Astrocyte (in vitro differentiated cells and primary cell): ENCODE measurements at regions not wholly inside any gene's neighbourhood (a gene's known extent, or its start where the extent isn't known, plus 50 kb on each side); places are given as distances from the start of the nearest gene placed in this dataset.

Source experiments
- DNase-seq: peaks from one replicate; pipeline ENCODE4 v3.0.0-alpha.2; 2010; ENCODE audit warnings: low read depth
- FAIRE-seq: peaks from 2 replicates; lab custom pipeline; 2011; peaks lifted over from hg19 to GRCh38; lab: Jason Lieb, UNC
- H2AFZ ChIP-seq: 2 replicates; pipeline ENCODE4 v1.6.0; 2012; ENCODE audit warnings: low read depth, low read length, inconsistent platforms
- H3K27ac ChIP-seq: 2 replicates; pipeline ENCODE4 v1.5.1; 2011; ENCODE audit warnings: low read depth, low read length, inconsistent platforms
- H3K27me3 ChIP-seq: 2 replicates; pipeline ENCODE4 v1.6.0; 2011; ENCODE audit warnings: low read length, inconsistent platforms; ENCODE audit not compliant: insufficient read depth
- H3K36me3 ChIP-seq: 2 replicates; pipeline ENCODE4 v1.5.1; 2011; ENCODE audit warnings: low read length, inconsistent platforms; ENCODE audit not compliant: insufficient read depth
- H3K4me1 ChIP-seq: 2 replicates; pipeline ENCODE4 v1.5.1; 2011; ENCODE audit warnings: low read length, inconsistent platforms; ENCODE audit not compliant: insufficient read depth
- H3K4me2 ChIP-seq: 2 replicates; pipeline ENCODE4 v1.6.0; 2012; ENCODE audit warnings: low read length, inconsistent platforms
- H3K4me3 ChIP-seq: 2 replicates; pipeline ENCODE4 v1.5.1; 2011; ENCODE audit warnings: low read depth, mild to moderate bottlenecking, low read length, inconsistent platforms; ENCODE audit not compliant: insufficient read depth
- H3K79me2 ChIP-seq: 2 replicates; pipeline ENCODE4 v1.6.0; 2012; ENCODE audit warnings: mild to moderate bottlenecking, low read length, inconsistent platforms; ENCODE audit not compliant: insufficient read depth
- H3K9ac ChIP-seq: 2 replicates; pipeline ENCODE4 v1.6.0; 2012; ENCODE audit warnings: mild to moderate bottlenecking, low read length, inconsistent platforms
- H3K9me3 ChIP-seq: 2 replicates; pipeline ENCODE4 v1.5.1; 2012; ENCODE audit warnings: low read depth, mild to moderate bottlenecking, low read length, inconsistent platforms; ENCODE audit not compliant: insufficient read depth
- H4K20me1 ChIP-seq: 2 replicates; pipeline ENCODE4 v1.6.0; 2012; ENCODE audit warnings: low read length, inconsistent platforms; ENCODE audit not compliant: insufficient read depth
- H3K27ac Mint-ChIP-seq: one replicate; pipeline ENCODE4 v1.8.0; 2021; ENCODE audit warnings: mild to moderate bottlenecking, mixed read lengths; ENCODE audit not compliant: unreplicated experiment
- H3K27me3 Mint-ChIP-seq: one replicate; pipeline ENCODE4 v1.8.0; 2021; ENCODE audit warnings: low read depth, mixed read lengths; ENCODE audit not compliant: unreplicated experiment
- H3K36me3 Mint-ChIP-seq: one replicate; pipeline ENCODE4 v1.8.0; 2021; ENCODE audit warnings: low read depth, mixed read lengths; ENCODE audit not compliant: unreplicated experiment
- H3K4me1 Mint-ChIP-seq: one replicate; pipeline ENCODE4 v1.8.0; 2021; ENCODE audit warnings: low read depth, mixed read lengths; ENCODE audit not compliant: unreplicated experiment
- H3K4me3 Mint-ChIP-seq: one replicate; pipeline ENCODE4 v1.8.0; 2021; ENCODE audit warnings: mild to moderate bottlenecking, moderate library complexity, mixed read lengths; ENCODE audit not compliant: unreplicated experiment
- H3K9me3 Mint-ChIP-seq: one replicate; pipeline ENCODE4 v1.8.0; 2021; ENCODE audit warnings: mild to moderate bottlenecking, mixed read lengths; ENCODE audit not compliant: unreplicated experiment
- EZH2 ChIP-seq: IDR thresholded peaks from 2 replicates; pipeline ENCODE4 v1.6.1; 2012; ENCODE audit warnings: mild to moderate bottlenecking, low read length, inconsistent platforms; ENCODE audit not compliant: insufficient read depth
- TF ChIP-seq, protein P1 (sequence below): IDR thresholded peaks from 2 replicates; pipeline ENCODE4 v1.5.1; 2011; ENCODE audit warnings: low read depth, mild to moderate bottlenecking, inconsistent platforms, low read length, moderate library complexity; ENCODE audit not compliant: insufficient read depth

DNA sequence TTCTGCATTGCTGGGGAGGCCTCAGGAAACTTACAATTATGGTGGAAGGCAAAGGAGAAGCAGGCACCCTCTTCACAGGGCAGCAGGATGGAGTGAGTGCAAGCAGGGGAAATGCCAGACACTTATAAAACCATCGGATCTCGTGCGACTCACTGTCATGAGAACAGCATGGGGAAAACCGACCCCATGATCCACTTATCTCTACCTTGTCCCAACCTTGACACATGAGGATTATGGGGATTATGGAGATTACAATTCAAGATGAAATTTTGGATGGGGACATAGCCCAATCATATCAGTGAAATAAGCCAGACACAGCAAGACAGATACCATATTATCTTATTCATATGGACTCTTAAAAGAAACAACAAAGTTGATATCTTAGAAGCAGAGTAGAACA, 134.9 kb downstream of the C4orf33 start:
- Histone ChIP-seq H3K79me2 (no peaks in the 10 kb centered on the region), H3K4me1 (peaks cover 4% of the 10 kb centered on the region), H3K36me3 (no peaks in the 10 kb centered on the region), H4K20me1 (no peaks in the 10 kb centered on the region), H2AFZ (no peak overlapping the region), H3K27me3 (no peaks in the 10 kb centered on the region), H3K9ac (no peak overlapping the region), H3K9me3 (no peaks in the 10 kb centered on the region), H3K4me2 (no peak overlapping the region), H3K27ac (no peak overlapping the region), H3K4me3 (no peak overlapping the region)
- DNase-seq (no peak), FAIRE-seq (no peak)
- TF ChIP-seq, protein P1, sequence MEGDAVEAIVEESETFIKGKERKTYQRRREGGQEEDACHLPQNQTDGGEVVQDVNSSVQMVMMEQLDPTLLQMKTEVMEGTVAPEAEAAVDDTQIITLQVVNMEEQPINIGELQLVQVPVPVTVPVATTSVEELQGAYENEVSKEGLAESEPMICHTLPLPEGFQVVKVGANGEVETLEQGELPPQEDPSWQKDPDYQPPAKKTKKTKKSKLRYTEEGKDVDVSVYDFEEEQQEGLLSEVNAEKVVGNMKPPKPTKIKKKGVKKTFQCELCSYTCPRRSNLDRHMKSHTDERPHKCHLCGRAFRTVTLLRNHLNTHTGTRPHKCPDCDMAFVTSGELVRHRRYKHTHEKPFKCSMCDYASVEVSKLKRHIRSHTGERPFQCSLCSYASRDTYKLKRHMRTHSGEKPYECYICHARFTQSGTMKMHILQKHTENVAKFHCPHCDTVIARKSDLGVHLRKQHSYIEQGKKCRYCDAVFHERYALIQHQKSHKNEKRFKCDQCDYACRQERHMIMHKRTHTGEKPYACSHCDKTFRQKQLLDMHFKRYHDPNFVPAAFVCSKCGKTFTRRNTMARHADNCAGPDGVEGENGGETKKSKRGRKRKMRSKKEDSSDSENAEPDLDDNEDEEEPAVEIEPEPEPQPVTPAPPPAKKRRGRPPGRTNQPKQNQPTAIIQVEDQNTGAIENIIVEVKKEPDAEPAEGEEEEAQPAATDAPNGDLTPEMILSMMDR: no peak
- TF ChIP-seq EZH2: no peak
- no peaks in the 10 kb centered on the region for H3K36me3 Mint-ChIP-seq
- H3K27me3 Mint-ChIP-seq: no peaks in the 10 kb centered on the region
- H3K4me3 Mint-ChIP-seq: no peak overlapping the region
- no peak overlapping the region for H3K27ac Mint-ChIP-seq
- H3K4me1 Mint-ChIP-seq: peaks cover 13% of the 10 kb centered on the region
- H3K9me3 Mint-ChIP-seq: peaks cover 3% of the 10 kb centered on the region

DNA sequence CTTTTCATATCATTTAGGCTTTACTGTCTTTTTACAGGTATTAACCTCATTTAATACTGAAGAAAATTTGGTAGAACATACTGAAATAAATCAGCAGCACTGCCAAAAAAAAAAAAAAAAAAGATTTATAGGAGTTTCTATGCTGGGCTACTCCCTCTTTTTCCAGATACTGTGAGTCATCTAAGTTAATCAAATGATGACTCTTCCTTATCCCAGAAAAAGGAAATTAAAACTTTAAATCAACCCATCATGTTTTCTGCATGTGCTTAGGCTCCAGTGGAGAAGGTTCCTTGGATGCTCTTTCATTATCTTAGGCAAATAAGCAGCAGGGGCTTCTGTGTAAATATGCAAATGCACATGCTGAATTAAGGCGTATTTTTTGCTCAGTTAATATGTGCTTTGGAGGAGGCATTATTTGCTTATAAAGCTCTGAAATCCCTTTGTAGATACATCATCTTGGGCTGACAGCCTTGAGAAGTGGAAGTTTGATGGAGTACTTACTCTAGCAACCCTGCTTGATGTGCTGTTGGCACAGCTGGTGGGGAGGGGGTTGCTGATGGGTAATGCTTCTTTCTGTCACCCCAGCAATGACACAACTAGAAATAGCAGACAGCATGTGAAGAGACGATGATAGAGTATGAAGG, 136.1 kb downstream of the C4orf33 start:
- Histone ChIP-seq H3K36me3 (no peaks in the 10 kb centered on the region), H3K27me3 (no peaks in the 10 kb centered on the region), H3K4me3 (no peak overlapping the region), H3K79me2 (no peaks in the 10 kb centered on the region), H3K9ac (no peak overlapping the region), H3K27ac (no peak overlapping the region), H3K4me2 (no peak overlapping the region), H2AFZ (no peak overlapping the region), H3K9me3 (no peaks in the 10 kb centered on the region), H3K4me1 (peaks cover 4% of the 10 kb centered on the region), H4K20me1 (no peaks in the 10 kb centered on the region)
- H3K4me1 Mint-ChIP-seq: peaks cover 13% of the 10 kb centered on the region
- TF ChIP-seq, protein P1: no peak
- TF ChIP-seq EZH2: no peak
- H3K27ac Mint-ChIP-seq: no peak overlapping the region
- H3K27me3 Mint-ChIP-seq: no peaks in the 10 kb centered on the region
- peaks cover 3% of the 10 kb centered on the region for H3K9me3 Mint-ChIP-seq
- no peak overlapping the region for H3K4me3 Mint-ChIP-seq
- DNase-seq (no peak), FAIRE-seq (no peak)
- no peaks in the 10 kb centered on the region for H3K36me3 Mint-ChIP-seq

DNA sequence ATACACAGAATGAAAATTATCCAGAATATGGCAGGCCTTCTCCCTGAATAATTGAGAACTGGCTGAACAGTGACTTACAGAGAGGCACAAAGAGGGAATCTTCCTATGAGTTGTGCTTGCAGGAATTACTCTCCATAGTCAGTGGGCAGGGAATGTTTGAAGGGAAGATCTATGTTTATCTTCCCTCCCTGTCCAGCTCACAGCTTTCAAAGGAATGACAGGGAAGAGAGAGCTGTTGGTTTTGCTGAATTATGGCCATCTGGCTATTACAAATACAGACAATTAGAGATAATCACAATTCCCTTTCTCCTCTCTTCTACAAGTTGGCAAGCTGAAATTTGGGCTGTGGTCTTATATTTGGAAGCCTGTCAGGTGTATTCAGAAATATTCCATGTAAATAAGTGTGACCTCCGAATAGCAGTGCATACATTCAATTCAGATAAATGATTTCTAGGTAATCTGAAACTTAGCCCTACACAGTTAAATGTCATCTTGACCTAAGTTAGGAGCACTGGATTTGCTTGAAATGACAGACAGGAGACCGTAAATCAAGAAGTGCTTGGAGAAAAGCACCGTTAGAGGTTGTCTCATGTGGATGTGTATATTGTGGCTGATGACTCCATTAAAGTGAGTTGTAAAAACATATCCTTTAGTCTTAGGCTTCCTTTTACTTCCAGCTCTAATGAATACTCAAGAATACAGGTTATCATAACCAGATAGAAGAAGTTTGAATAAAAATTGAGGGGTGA, 136.8 kb downstream of the C4orf33 start:
- Mint-ChIP-seq H3K9me3 (peaks cover 3% of the 10 kb centered on the region), H3K4me1 (peaks cover 13% of the 10 kb centered on the region), H3K36me3 (no peaks in the 10 kb centered on the region), H3K27ac (no peak overlapping the region), H3K27me3 (no peaks in the 10 kb centered on the region), H3K4me3 (no peak overlapping the region)
- no peaks in the 10 kb centered on the region for H3K9me3 ChIP-seq
- no peak overlapping the region for H3K4me2 ChIP-seq
- no peak overlapping the region for H3K9ac ChIP-seq
- H3K27ac ChIP-seq: no peak overlapping the region
- FAIRE-seq (no peak), DNase-seq (no peak)
- TF ChIP-seq, protein P1: no peak
- TF ChIP-seq EZH2: no peak
- no peak overlapping the region for H2AFZ ChIP-seq
- no peaks in the 10 kb centered on the region for H3K36me3 ChIP-seq
- H3K27me3 ChIP-seq: no peaks in the 10 kb centered on the region
- H4K20me1 ChIP-seq: no peaks in the 10 kb centered on the region
- no peaks in the 10 kb centered on the region for H3K79me2 ChIP-seq
- H3K4me1 ChIP-seq: peaks cover 4% of the 10 kb centered on the region
- no peak overlapping the region for H3K4me3 ChIP-seq
